A549 (cell line): ENCODE measurements at regions not wholly inside any gene's neighbourhood (a gene's known extent, or its start where the extent isn't known, plus 50 kb on each side); places are given as distances from the start of the nearest gene placed in this dataset.

Source experiments
- BHLHE40 ChIP-seq: IDR thresholded peaks from 2 replicates; pipeline ENCODE4 v1.6.1; 2012; ENCODE audit warnings: low read depth, low read length, inconsistent platforms
- CBX2 ChIP-seq: fragments of 200-600 bp; sonication (generic); IDR thresholded peaks from 2 replicates; pipeline ENCODE4 v1.6.1; 2016; ENCODE audit warnings: low read depth, mild to moderate bottlenecking, borderline replicate concordance
- CHD2 ChIP-seq: fragments of 150-350 bp; IDR thresholded peaks from 2 replicates; pipeline ENCODE4 v1.6.1; 2014; ENCODE audit warnings: low read length; ENCODE audit not compliant: partially characterized antibody
- EHF ChIP-seq: fragments of 250-450 bp; sonication (Bioruptor Pico); IDR thresholded peaks from 2 replicates; pipeline ENCODE4 v1.5.0; 2020; ENCODE audit warnings: mild to moderate bottlenecking
- EHMT2 ChIP-seq: fragments of 200-600 bp; sonication (generic); IDR thresholded peaks from 2 replicates; pipeline ENCODE4 v1.6.1; 2016; ENCODE audit warnings: antibody characterized with exemption, low read depth, mild to moderate bottlenecking, moderate library complexity
- ESRRA ChIP-seq: fragments of 150-350 bp; IDR thresholded peaks from 2 replicates; pipeline ENCODE4 v1.6.1; 2014; ENCODE audit warnings: mild to moderate bottlenecking, low read length, borderline replicate concordance
- FOSL2 ChIP-seq, 2 experiments: fragments of 450-650 bp in 1 of 2; fragments of >200 bp in 1 of 2; sonication (Bioruptor Twin) in 1 of 2; formaldehyde crosslinking; IDR thresholded peaks; 2 replicates each; pipeline versions ENCODE4 v1.5.0 to v1.6.1; 2016 to 2020; ENCODE audit warnings: mild to moderate bottlenecking in 1 of 2, moderate library complexity in 1 of 2
- GATA3 ChIP-seq: IDR thresholded peaks from 2 replicates; pipeline ENCODE4 v1.6.1; 2012; ENCODE audit warnings: borderline replicate concordance
- HDAC2 ChIP-seq: fragments of 200-600 bp; sonication (generic); IDR thresholded peaks from 2 replicates; pipeline ENCODE4 v1.6.1; 2016
- HEYL ChIP-seq: fragments of 250-450 bp; sonication (Bioruptor Pico); IDR thresholded peaks from 2 replicates; pipeline ENCODE4 v1.8.0; 2021; ENCODE audit warnings: mild to moderate bottlenecking, moderate library complexity
- MAZ ChIP-seq: fragments of 150-350 bp; IDR thresholded peaks from 2 replicates; pipeline ENCODE4 v1.6.1; 2014; ENCODE audit warnings: antibody characterized with exemption, low read depth, low read length, borderline replicate concordance
- NPAS2 ChIP-seq: fragments of 250-450 bp; sonication (Bioruptor Pico); IDR thresholded peaks from 2 replicates; pipeline ENCODE4 v1.8.0; 2022; ENCODE audit warnings: mild to moderate bottlenecking, moderate library complexity, borderline replicate concordance
- PHF8 ChIP-seq: fragments of 200-600 bp; sonication (generic); IDR thresholded peaks from 2 replicates; pipeline ENCODE4 v1.6.1; 2016; ENCODE audit warnings: low read depth, mild to moderate bottlenecking, antibody characterized with exemption, moderate library complexity, borderline replicate concordance
- POLR2A ChIP-seq: IDR thresholded peaks from 2 replicates; pipeline ENCODE4 v1.6.1; 2012; ENCODE audit warnings: mild to moderate bottlenecking, low read length
- POLR2AphosphoS2 ChIP-seq: conservative IDR thresholded peaks from 2 replicates; pipeline ENCODE4 v1.6.1; 2012; ENCODE audit warnings: low read length, improper control_type of control experiment, inconsistent platforms
- RAD21 ChIP-seq, 2 experiments: fragments of >200 bp in 1 of 2; sonication (Bioruptor Twin) in 1 of 2; formaldehyde crosslinking in 1 of 2; IDR thresholded peaks in 1 of 2; conservative IDR thresholded peaks in 1 of 2; 2 replicates in 1 of 2; 3 replicates in 1 of 2; pipeline ENCODE4 v1.6.1; 2012 to 2018; ENCODE audit warnings: inconsistent platforms in 1 of 2
- RARB ChIP-seq: fragments of 250-450 bp; sonication (Bioruptor Pico); IDR thresholded peaks from 2 replicates; pipeline ENCODE4 v1.8.0; 2021; ENCODE audit warnings: mild to moderate bottlenecking, moderate library complexity
- RCOR1 ChIP-seq: fragments of 150-350 bp; IDR thresholded peaks from 2 replicates; pipeline ENCODE4 v1.6.1; 2014; ENCODE audit warnings: antibody characterized with exemption, low read length, low read depth
- RFX5 ChIP-seq: fragments of 450-650 bp; IDR thresholded peaks from 2 replicates; pipeline ENCODE4 v1.7.1; 2014; ENCODE audit warnings: antibody characterized with exemption, mild to moderate bottlenecking, moderate library complexity
- SMC3 ChIP-seq: fragments of >200 bp; sonication (Bioruptor Twin); formaldehyde crosslinking; IDR thresholded peaks from 3 replicates; pipeline ENCODE4 v1.6.1; 2018; ENCODE audit warnings: inconsistent platforms
- SREBF2 ChIP-seq: fragments of 450-650 bp; IDR thresholded peaks from 2 replicates; pipeline ENCODE4 v1.6.1; 2014; ENCODE audit warnings: mild to moderate bottlenecking, moderate library complexity
- TP53 ChIP-seq: fragments of 250-450 bp; sonication (Bioruptor Pico); IDR thresholded peaks from 2 replicates; pipeline ENCODE4 v1.5.0; 2021; ENCODE audit warnings: mild to moderate bottlenecking, moderate library complexity
- ZNF302 ChIP-seq: fragments of 250-450 bp; sonication (Bioruptor Pico); IDR thresholded peaks from 2 replicates; pipeline ENCODE4 v1.9.0; 2021; ENCODE audit warnings: inconsistent platforms, mild to moderate bottlenecking, moderate library complexity
- TF ChIP-seq, protein P1 (sequence below): fragments of >200 bp; sonication (Bioruptor Twin); formaldehyde crosslinking; IDR thresholded peaks from 3 replicates; pipeline ENCODE4 v1.5.1; 2016
- TF ChIP-seq, protein P2 (sequence below): IDR thresholded peaks from 2 replicates; pipeline ENCODE4 v1.6.1; 2012
- TF ChIP-seq, protein P3 (sequence below): fragments of >200 bp; sonication (Bioruptor Twin); formaldehyde crosslinking; IDR thresholded peaks from 2 replicates; pipeline ENCODE4 v1.6.1; 2016
- TF ChIP-seq, protein P4 (sequence below): fragments of 250-450 bp; sonication (Bioruptor Pico); IDR thresholded peaks from 2 replicates; pipeline ENCODE4 v1.5.0; 2021; ENCODE audit warnings: mild to moderate bottlenecking, moderate library complexity, borderline replicate concordance
- TF ChIP-seq, protein P5 (sequence below): fragments of >200 bp; sonication (Bioruptor Twin); formaldehyde crosslinking; IDR thresholded peaks from 3 replicates; pipeline ENCODE4 v1.6.1; 2016
- TF ChIP-seq, protein P6 (sequence below): IDR thresholded peaks from 2 replicates; pipeline ENCODE4 v1.6.1; 2012; ENCODE audit warnings: low read depth, borderline replicate concordance

DNA sequence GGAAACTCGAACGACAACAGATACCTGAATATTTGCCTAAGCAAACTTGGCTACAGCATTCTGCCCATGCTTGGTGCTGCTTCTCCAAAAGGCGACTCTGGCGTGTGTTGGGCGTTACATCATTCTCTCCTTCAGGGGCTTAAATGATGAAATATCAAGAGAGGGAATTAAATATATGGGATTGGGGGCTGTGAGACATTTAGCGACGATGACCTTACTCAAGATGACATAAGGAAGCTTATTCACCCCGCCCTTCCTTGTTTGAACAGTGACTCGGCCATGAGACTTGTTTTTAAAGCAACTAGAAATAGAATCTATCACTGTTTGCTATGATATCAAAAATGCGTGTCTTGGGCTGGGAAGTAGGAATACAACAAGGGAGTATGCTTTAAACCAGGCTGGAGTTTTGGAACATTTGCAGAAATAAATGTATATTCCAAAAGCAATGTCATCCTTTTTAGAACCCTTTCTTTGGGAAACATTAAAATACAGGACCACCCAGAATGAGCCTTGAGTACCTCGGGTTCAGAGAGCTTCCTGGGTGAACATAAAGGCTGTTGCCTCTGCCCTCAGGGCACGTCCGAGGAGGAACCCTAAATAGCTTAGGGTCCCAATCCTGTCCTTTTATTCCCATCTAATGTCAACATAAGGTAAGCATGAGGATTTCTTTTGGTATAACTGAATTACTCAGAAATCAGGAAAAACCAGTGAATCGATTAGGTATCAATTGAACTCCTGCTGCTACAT, 123.3 kb upstream of the SLC45A1 start (continued):
- TF ChIP-seq SREBF2 = no peak
- TF ChIP-seq MAZ = no peak
- TF ChIP-seq CHD2 = no peak
- no peak for TF ChIP-seq RFX5
- TF ChIP-seq, protein P1, sequence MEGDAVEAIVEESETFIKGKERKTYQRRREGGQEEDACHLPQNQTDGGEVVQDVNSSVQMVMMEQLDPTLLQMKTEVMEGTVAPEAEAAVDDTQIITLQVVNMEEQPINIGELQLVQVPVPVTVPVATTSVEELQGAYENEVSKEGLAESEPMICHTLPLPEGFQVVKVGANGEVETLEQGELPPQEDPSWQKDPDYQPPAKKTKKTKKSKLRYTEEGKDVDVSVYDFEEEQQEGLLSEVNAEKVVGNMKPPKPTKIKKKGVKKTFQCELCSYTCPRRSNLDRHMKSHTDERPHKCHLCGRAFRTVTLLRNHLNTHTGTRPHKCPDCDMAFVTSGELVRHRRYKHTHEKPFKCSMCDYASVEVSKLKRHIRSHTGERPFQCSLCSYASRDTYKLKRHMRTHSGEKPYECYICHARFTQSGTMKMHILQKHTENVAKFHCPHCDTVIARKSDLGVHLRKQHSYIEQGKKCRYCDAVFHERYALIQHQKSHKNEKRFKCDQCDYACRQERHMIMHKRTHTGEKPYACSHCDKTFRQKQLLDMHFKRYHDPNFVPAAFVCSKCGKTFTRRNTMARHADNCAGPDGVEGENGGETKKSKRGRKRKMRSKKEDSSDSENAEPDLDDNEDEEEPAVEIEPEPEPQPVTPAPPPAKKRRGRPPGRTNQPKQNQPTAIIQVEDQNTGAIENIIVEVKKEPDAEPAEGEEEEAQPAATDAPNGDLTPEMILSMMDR = no peak
- TF ChIP-seq, protein P2, sequence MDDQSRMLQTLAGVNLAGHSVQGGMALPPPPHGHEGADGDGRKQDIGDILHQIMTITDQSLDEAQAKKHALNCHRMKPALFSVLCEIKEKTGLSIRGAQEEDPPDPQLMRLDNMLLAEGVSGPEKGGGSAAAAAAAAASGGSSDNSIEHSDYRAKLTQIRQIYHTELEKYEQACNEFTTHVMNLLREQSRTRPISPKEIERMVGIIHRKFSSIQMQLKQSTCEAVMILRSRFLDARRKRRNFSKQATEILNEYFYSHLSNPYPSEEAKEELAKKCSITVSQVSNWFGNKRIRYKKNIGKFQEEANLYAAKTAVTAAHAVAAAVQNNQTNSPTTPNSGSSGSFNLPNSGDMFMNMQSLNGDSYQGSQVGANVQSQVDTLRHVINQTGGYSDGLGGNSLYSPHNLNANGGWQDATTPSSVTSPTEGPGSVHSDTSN = no peak
- 0 out of 2 replicates have a peak, but pooled peaks have one; percentile 26 for TF ChIP-seq HEYL (CRISPR knock-in tag)
- no peak; the same call in 1 of the 2 replicates for TF ChIP-seq RARB (CRISPR knock-in tag)
- TF ChIP-seq ESRRA = no peak
- TF ChIP-seq ZNF302 (CRISPR knock-in tag) = no peak
- TF ChIP-seq RAD21 (conservative IDR thresholded peaks at IDR 0.05 in 1 of 2, IDR thresholded peaks at IDR 0.05 in 1 of 2) = peak; percentile 3 to 71; a peak in 4 of 5 replicates
- TF ChIP-seq EHF (CRISPR knock-in tag) = no peak
- TF ChIP-seq POLR2A = no peak
- peak; percentile 89 for TF ChIP-seq FOSL2 (IDR thresholded peaks at IDR 0.05)
- TF ChIP-seq FOSL2 (CRISPR knock-in tag; IDR thresholded peaks at IDR 0.05) = peak; percentile 96
- no peak for TF ChIP-seq PHF8
- TF ChIP-seq, protein P3, sequence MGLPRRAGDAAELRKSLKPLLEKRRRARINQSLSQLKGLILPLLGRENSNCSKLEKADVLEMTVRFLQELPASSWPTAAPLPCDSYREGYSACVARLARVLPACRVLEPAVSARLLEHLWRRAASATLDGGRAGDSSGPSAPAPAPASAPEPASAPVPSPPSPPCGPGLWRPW = 0 out of 2 replicates have a peak, but pooled peaks have one; percentile 59
- no peak for TF ChIP-seq CBX2
- TF ChIP-seq, protein P4, sequence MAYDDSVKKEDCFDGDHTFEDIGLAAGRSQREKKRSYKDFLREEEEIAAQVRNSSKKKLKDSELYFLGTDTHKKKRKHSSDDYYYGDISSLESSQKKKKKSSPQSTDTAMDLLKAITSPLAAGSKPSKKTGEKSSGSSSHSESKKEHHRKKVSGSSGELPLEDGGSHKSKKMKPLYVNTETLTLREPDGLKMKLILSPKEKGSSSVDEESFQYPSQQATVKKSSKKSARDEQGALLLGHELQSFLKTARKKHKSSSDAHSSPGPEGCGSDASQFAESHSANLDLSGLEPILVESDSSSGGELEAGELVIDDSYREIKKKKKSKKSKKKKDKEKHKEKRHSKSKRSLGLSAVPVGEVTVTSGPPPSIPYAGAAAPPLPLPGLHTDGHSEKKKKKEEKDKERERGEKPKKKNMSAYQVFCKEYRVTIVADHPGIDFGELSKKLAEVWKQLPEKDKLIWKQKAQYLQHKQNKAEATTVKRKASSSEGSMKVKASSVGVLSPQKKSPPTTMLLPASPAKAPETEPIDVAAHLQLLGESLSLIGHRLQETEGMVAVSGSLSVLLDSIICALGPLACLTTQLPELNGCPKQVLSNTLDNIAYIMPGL (CRISPR knock-in tag) = no peak
- no peak for TF ChIP-seq POLR2AphosphoS2
- no peak for TF ChIP-seq HDAC2
- no peak for TF ChIP-seq EHMT2
- no peak for TF ChIP-seq BHLHE40
- TF ChIP-seq, protein P5, sequence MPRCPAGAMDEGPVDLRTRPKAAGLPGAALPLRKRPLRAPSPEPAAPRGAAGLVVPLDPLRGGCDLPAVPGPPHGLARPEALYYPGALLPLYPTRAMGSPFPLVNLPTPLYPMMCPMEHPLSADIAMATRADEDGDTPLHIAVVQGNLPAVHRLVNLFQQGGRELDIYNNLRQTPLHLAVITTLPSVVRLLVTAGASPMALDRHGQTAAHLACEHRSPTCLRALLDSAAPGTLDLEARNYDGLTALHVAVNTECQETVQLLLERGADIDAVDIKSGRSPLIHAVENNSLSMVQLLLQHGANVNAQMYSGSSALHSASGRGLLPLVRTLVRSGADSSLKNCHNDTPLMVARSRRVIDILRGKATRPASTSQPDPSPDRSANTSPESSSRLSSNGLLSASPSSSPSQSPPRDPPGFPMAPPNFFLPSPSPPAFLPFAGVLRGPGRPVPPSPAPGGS = peak; percentile 96
- no peak for TF ChIP-seq NPAS2 (CRISPR knock-in tag)
- peak; percentile 94 for TF ChIP-seq GATA3
- TF ChIP-seq, protein P6, sequence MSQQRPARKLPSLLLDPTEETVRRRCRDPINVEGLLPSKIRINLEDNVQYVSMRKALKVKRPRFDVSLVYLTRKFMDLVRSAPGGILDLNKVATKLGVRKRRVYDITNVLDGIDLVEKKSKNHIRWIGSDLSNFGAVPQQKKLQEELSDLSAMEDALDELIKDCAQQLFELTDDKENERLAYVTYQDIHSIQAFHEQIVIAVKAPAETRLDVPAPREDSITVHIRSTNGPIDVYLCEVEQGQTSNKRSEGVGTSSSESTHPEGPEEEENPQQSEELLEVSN = no peak
- no peak for TF ChIP-seq RCOR1
- peak; percentile 68 for TF ChIP-seq SMC3
- TF ChIP-seq TP53 = no peak
- TF ChIP-seq, all 56 proteins: peak for 17
